Bronchial epithelial cell (primary cell): ENCODE measurements at regions not wholly inside any gene's neighbourhood (a gene's known extent, or its start where the extent isn't known, plus 50 kb on each side); places are given as distances from the start of the nearest gene placed in this dataset.
A peak's percentile ranks its signal among the peaks of the same experiment; 100 is the strongest.

Experiments used
- DNase-seq: peaks from one replicate; pipeline ENCODE4 v3.0.0-alpha.2; 2010; ENCODE audit warnings: low read depth
- FAIRE-seq: peaks from 2 replicates; lab custom pipeline; 2011; peaks lifted over from hg19 to GRCh38; lab: Jason Lieb, UNC
- H3K27me3 ChIP-seq: 2 replicates; pipeline ENCODE4 v1.5.1; 2011; ENCODE audit warnings: low read length; ENCODE audit not compliant: control insufficient read depth, insufficient read depth
- H3K36me3 ChIP-seq: 2 replicates; pipeline ENCODE4 v1.5.1; 2011; ENCODE audit warnings: low read length; ENCODE audit not compliant: control insufficient read depth, insufficient read depth
- H3K4me3 ChIP-seq: 2 replicates; pipeline ENCODE4 v1.5.1; 2011; ENCODE audit warnings: mild to moderate bottlenecking, low read depth, low read length, control low read depth
- TF ChIP-seq, protein P1 (sequence below): IDR thresholded peaks from 2 replicates; pipeline ENCODE4 v1.5.1; 2011; ENCODE audit warnings: mild to moderate bottlenecking, moderate library complexity, low read length, control low read depth, inconsistent platforms; ENCODE audit not compliant: insufficient read depth, severe bottlenecking

DNA sequence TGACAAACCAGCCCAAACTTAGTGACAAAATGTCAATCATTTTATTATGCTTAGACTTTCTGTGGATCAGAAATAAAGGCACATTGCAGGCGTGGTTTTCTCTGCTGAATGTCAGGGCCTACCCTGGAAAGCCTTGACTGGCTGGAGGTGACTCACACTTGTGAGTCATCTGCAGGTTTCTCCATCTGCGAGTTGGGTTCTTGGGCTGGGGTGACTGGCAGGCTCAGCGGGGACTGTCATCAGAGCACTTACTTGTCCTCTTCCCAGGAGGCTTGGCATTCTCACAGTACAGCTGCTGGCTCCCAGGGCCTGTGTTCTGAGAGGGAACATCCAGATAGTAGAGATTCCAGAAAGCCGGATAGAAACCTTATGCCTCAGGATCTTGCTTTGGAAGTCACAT, 153.8 kb upstream of the AGA start:
- H3K27me3 ChIP-seq, result no peaks in the 10 kb centered on the region
- H3K4me3 ChIP-seq, result no peak overlapping the region
- TF ChIP-seq, protein P1, sequence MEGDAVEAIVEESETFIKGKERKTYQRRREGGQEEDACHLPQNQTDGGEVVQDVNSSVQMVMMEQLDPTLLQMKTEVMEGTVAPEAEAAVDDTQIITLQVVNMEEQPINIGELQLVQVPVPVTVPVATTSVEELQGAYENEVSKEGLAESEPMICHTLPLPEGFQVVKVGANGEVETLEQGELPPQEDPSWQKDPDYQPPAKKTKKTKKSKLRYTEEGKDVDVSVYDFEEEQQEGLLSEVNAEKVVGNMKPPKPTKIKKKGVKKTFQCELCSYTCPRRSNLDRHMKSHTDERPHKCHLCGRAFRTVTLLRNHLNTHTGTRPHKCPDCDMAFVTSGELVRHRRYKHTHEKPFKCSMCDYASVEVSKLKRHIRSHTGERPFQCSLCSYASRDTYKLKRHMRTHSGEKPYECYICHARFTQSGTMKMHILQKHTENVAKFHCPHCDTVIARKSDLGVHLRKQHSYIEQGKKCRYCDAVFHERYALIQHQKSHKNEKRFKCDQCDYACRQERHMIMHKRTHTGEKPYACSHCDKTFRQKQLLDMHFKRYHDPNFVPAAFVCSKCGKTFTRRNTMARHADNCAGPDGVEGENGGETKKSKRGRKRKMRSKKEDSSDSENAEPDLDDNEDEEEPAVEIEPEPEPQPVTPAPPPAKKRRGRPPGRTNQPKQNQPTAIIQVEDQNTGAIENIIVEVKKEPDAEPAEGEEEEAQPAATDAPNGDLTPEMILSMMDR, result no peak
- peak; percentile 85 for DNase-seq
- no peak for FAIRE-seq
- no peaks in the 10 kb centered on the region for H3K36me3 ChIP-seq

DNA sequence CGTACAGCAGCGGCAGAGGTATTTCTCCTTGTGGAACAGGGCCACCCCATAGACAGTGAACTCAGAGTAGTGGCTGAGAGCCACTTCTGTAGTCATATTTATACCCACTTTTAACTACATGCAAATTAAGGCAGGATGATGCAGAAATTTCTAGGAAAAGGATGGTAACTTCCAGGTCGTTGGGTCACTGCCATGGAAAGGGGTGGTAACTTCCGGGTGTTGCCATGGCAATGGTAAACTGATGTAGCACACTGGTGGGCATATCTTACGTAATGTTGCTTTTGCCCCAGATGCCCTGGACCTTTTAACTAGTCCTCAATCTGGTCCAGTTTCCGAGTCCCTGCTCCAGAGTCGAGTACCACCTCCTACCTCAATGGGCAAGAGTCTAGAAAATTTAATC, 154.8 kb upstream of the AGA start:
- FAIRE-seq, result no peak

DNA sequence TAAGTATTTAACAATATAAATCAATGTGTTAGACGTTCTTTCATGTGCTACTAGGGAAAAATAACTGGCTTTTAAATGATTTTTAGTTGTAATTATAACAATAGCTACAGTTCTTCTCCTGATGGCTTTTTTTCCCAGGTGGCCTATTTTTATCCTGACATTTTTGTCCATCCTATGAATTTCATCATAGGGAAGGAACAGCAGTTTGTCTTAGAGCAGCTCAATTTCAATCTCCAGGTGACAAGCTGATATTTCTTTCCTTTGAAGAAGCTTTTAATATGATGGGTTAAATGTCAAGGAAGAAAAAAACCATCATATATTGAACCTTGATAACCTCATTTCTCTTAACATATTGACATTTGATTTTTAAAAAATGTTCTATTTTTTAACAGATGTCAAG, 163.0 kb upstream of the AGA start:
- TF ChIP-seq, protein P1, result no peak
- H3K36me3 ChIP-seq, result no peaks in the 10 kb centered on the region
- no peak overlapping the region for H3K4me3 ChIP-seq
- DNase-seq (no peak), FAIRE-seq (no peak)
- no peaks in the 10 kb centered on the region for H3K27me3 ChIP-seq

More for the DNA sequence above, 154.8 kb upstream of the AGA start:
- no peaks in the 10 kb centered on the region for H3K27me3 ChIP-seq
- H3K4me3 ChIP-seq, result no peak overlapping the region
- no peaks in the 10 kb centered on the region for H3K36me3 ChIP-seq
- DNase-seq, result no peak
- TF ChIP-seq, protein P1, result no peak

DNA sequence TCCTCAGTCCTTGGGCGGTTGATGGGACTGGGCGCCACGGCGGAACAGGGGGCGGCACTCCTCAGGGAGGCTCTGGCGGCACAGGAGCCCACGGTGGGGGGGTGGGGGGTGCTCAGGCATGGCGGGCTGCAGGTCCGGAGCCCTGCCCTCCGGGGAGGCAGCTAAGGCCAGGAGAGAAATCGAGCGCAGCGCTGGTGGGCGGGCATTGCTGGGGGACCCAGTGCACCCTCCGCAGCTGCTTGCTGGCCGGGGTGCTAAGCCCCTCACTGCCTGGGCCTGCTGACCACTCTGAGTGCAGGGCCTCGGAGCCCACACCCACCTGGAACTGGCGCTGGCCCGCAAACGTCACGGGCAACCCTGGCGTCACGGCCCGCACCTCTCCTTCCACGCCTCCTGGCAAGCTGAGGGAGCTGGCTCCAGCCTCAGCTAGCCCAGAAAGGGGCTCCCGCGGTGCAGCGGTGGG, 164.9 kb upstream of the AGA start:
- TF ChIP-seq, protein P1, result no peak
- Histone ChIP-seq H3K27me3 (no peaks in the 10 kb centered on the region), H3K4me3 (no peak overlapping the region), H3K36me3 (no peaks in the 10 kb centered on the region)
- DNase-seq (no peak), FAIRE-seq (no peak)

DNA sequence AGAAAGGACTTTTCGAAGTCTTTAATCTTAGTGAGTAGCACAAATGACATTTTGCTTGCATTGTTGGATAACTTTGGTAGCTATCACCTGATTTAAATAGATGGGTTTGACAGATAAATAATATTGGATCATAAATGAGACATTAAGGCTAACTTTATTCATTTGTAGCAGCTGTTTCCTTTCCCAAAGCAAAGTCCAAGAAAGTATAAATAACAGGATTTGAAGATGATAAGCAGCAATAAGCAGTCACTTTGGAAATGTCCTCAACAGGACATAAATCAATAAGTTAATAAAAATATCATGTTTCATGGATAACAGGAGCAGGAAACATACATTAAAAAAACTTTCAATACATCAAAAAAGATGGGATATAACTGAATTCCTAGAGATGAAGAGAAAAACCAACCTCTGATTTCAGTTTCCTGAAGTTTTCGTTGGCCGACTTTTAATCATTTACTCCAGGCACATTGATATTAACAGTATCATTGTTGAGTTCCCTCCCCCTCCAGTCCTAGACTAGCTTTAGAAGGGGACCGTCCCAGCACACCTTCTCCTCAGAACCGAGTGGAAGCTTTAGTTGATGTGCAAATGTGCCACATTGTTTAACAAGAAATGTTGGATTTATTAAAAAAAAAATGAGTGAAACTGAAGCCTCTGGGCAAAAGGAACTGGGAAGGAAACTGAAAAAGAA, 169.9 kb upstream of the AGA start:
- no peaks in the 10 kb centered on the region for H3K27me3 ChIP-seq
- H3K36me3 ChIP-seq, result no peaks in the 10 kb centered on the region
- DNase-seq (no peak), FAIRE-seq (no peak)
- TF ChIP-seq, protein P1, result no peak
- H3K4me3 ChIP-seq, result no peak overlapping the region

DNA sequence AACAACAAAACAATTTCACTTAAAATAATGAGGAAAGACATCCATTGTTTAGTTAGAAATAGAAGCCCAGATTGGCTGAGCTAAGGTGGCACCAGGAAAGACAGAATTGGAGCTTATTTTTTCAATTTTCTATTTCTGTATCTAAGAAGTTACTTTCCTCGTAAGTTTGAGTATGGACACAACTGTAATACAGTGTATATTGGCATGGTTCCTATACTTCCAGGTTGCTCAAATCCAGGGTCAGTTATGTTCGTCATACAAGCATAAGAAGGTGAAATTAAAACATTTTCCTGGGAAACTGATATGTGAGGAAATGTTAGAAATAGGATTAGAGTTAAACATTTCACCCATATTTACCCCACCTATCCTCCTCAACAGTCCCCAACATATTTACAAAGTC, 170.4 kb upstream of the AGA start:
- DNase-seq, result no peak
- no peak for FAIRE-seq

More for the DNA sequence above, 170.4 kb upstream of the AGA start:
- Histone ChIP-seq H3K27me3 (no peaks in the 10 kb centered on the region), H3K4me3 (no peak overlapping the region), H3K36me3 (no peaks in the 10 kb centered on the region)
- TF ChIP-seq, protein P1, result no peak
